HepG2 (cell line): ENCODE measurements at regions not wholly inside any gene's neighbourhood (a gene's known extent, or its start where the extent isn't known, plus 50 kb on each side); places are given as distances from the start of the nearest gene placed in this dataset.

ENCODE experiments used
- TP53 ChIP-seq: sonication (generic); formaldehyde crosslinking; conservative IDR thresholded peaks from 2 replicates; pipeline ENCODE4 v1.4.0; 2020; ENCODE audit warnings: missing genetic modification reagents
- TF ChIP-seq, protein P1 (sequence below): sonication (generic); formaldehyde crosslinking; IDR thresholded peaks from 2 replicates; pipeline ENCODE4 v1.4.0; 2020; ENCODE audit warnings: missing genetic modification reagents, borderline replicate concordance
- TF ChIP-seq, protein P2 (sequence below): sonication (generic); formaldehyde crosslinking; IDR thresholded peaks from 2 replicates; pipeline ENCODE4 v1.4.0; 2020; ENCODE audit warnings: missing genetic modification reagents, mild to moderate bottlenecking, borderline replicate concordance
- TF ChIP-seq, protein P3 (sequence below): IDR thresholded peaks from 2 replicates; pipeline ENCODE4 v1.6.1; 2016; ENCODE audit warnings: low read depth, missing genetic modification reagents, missing compliant biosample characterization

DNA sequence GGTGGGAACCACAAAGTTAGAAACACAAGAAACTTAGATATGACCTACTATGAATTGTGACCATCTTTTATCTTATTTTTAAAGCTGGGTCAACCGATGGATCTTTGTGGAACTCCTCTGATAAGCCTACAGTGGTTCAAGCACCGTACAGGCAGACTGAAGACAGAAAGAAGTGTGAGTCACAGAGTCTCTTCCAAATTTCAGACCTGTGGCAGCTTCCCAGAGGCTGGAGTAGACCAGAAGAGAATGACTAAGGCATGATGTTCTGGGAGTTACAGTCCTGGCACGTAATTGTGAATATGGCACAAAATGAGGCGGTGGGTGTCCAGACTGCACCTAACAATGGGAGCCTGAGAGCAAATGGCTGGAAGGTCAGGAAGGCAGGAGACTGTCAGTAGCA is 70.0 kb downstream of the LMO4 start (continued):
- TF ChIP-seq, protein P1, sequence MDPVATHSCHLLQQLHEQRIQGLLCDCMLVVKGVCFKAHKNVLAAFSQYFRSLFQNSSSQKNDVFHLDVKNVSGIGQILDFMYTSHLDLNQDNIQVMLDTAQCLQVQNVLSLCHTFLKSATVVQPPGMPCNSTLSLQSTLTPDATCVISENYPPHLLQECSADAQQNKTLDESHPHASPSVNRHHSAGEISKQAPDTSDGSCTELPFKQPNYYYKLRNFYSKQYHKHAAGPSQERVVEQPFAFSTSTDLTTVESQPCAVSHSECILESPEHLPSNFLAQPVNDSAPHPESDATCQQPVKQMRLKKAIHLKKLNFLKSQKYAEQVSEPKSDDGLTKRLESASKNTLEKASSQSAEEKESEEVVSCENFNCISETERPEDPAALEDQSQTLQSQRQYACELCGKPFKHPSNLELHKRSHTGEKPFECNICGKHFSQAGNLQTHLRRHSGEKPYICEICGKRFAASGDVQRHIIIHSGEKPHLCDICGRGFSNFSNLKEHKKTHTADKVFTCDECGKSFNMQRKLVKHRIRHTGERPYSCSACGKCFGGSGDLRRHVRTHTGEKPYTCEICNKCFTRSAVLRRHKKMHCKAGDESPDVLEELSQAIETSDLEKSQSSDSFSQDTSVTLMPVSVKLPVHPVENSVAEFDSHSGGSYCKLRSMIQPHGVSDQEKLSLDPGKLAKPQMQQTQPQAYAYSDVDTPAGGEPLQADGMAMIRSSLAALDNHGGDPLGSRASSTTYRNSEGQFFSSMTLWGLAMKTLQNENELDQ (CRISPR knock-in tag) = no peak
- TF ChIP-seq, protein P2, sequence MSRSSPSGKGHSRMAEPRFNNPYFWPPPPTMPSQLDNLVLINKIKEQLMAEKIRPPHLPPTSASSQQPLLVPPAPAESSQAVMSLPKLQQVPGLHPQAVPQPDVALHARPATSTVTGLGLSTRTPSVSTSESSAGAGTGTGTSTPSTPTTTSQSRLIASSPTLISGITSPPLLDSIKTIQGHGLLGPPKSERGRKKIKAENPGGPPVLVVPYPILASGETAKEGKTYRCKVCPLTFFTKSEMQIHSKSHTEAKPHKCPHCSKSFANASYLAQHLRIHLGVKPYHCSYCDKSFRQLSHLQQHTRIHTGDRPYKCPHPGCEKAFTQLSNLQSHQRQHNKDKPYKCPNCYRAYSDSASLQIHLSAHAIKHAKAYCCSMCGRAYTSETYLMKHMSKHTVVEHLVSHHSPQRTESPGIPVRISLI = no peak
- TF ChIP-seq, protein P3, sequence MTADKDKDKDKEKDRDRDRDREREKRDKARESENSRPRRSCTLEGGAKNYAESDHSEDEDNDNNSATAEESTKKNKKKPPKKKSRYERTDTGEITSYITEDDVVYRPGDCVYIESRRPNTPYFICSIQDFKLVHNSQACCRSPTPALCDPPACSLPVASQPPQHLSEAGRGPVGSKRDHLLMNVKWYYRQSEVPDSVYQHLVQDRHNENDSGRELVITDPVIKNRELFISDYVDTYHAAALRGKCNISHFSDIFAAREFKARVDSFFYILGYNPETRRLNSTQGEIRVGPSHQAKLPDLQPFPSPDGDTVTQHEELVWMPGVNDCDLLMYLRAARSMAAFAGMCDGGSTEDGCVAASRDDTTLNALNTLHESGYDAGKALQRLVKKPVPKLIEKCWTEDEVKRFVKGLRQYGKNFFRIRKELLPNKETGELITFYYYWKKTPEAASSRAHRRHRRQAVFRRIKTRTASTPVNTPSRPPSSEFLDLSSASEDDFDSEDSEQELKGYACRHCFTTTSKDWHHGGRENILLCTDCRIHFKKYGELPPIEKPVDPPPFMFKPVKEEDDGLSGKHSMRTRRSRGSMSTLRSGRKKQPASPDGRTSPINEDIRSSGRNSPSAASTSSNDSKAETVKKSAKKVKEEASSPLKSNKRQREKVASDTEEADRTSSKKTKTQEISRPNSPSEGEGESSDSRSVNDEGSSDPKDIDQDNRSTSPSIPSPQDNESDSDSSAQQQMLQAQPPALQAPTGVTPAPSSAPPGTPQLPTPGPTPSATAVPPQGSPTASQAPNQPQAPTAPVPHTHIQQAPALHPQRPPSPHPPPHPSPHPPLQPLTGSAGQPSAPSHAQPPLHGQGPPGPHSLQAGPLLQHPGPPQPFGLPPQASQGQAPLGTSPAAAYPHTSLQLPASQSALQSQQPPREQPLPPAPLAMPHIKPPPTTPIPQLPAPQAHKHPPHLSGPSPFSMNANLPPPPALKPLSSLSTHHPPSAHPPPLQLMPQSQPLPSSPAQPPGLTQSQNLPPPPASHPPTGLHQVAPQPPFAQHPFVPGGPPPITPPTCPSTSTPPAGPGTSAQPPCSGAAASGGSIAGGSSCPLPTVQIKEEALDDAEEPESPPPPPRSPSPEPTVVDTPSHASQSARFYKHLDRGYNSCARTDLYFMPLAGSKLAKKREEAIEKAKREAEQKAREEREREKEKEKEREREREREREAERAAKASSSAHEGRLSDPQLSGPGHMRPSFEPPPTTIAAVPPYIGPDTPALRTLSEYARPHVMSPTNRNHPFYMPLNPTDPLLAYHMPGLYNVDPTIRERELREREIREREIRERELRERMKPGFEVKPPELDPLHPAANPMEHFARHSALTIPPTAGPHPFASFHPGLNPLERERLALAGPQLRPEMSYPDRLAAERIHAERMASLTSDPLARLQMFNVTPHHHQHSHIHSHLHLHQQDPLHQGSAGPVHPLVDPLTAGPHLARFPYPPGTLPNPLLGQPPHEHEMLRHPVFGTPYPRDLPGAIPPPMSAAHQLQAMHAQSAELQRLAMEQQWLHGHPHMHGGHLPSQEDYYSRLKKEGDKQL (CRISPR knock-in tag) = no peak
- TF ChIP-seq TP53 (CRISPR knock-in tag) = no peak
